Gastroesophageal sphincter (tissue), 4 donors: ENCODE measurements at regions not wholly inside any gene's neighbourhood (a gene's known extent, or its start where the extent isn't known, plus 50 kb on each side); places are given as distances from the start of the nearest gene placed in this dataset.

Experiments
- ATAC-seq: fragments of 150-250 bp; one replicate; pipeline ENCODE4 v1.9.1; 2016; ENCODE audit warnings: mild to moderate bottlenecking, moderate library complexity
- H3K27ac ChIP-seq, 4 donors: fragments of 200-600 bp; sonication (generic) in 3 of 4; 1 replicate in 3 of 4; 2 replicates in 1 of 4; pipeline ENCODE4 v1.5.1; 2016 to 2019
- H3K27me3 ChIP-seq: fragments of 200-600 bp; sonication (generic); one replicate; pipeline ENCODE4 v1.5.1; 2019
- H3K36me3 ChIP-seq, 2 donors: fragments of 200-600 bp; sonication (generic); one replicate each; pipeline ENCODE4 v1.5.1; 2019; ENCODE audit warnings: control low read depth in 1 of 2
- H3K4me1 ChIP-seq, 3 donors: fragments of 200-600 bp; sonication (generic); 1 replicate in 2 of 3; 2 replicates in 1 of 3; pipeline ENCODE4 v1.5.1; 2016 to 2019; ENCODE audit warnings: control low read depth in 2 of 3
- H3K4me3 ChIP-seq, 2 donors: fragments of 200-600 bp; sonication (generic); one replicate each; pipeline ENCODE4 v1.5.1; 2019; ENCODE audit warnings: mild to moderate bottlenecking in 1 of 2, moderate library complexity in 1 of 2
- H3K9me3 ChIP-seq, 3 donors: fragments of 200-600 bp; sonication (generic); one replicate each; pipeline ENCODE4 v1.5.1; 2017 to 2019; ENCODE audit warnings: control low read depth in 2 of 3
- CTCF ChIP-seq, 4 experiments: fragments of 200-600 bp in 2 of 4; fragments of 450-650 bp in 2 of 4; sonication (generic) in 1 of 4; IDR thresholded peaks; one replicate each; pipeline ENCODE4 v1.5.1; 2017 to 2019; ENCODE audit warnings: antibody characterized with exemption in 4 of 4, mild to moderate bottlenecking in 2 of 4, moderate library complexity in 2 of 4
- EP300 ChIP-seq: sonication (generic); formaldehyde crosslinking; IDR thresholded peaks from one replicate; pipeline ENCODE4 v1.6.1; 2017; ENCODE audit warnings: antibody characterized with exemption, mild to moderate bottlenecking
- POLR2A ChIP-seq, 2 donors: fragments of 450-650 bp; IDR thresholded peaks; one replicate each; pipeline ENCODE4 v1.6.1; 2017; ENCODE audit warnings: antibody characterized with exemption in 2 of 2, mild to moderate bottlenecking in 2 of 2, moderate library complexity in 1 of 2
- POLR2AphosphoS5 ChIP-seq: sonication (generic); formaldehyde crosslinking; IDR thresholded peaks from one replicate; pipeline ENCODE4 v1.6.1; 2017; ENCODE audit warnings: antibody characterized with exemption
- WGBS, 2 donors: methylation state at CpG; one replicate each; pipeline ENCODE4 v1.1.5; 2018; ENCODE audit warnings: low coverage in 1 of 2; 5-methylcytosine and 5-hydroxymethylcytosine counted together

- Histone ChIP-seq H3K27me3 (no peaks in the 10 kb centered on the region), H3K9me3 (no peaks in the 10 kb centered on the region), H3K36me3 (no peaks in the 10 kb centered on the region), H3K27ac (peak overlapping the region in 1 of 4 donors; percentile 68), H3K4me3 (no peak overlapping the region), H3K4me1 (peaks cover 0 to 45% (median 7%) of the 10 kb centered on the region in 3 donors)
- no peak for ATAC-seq
- WGBS, 2 donors = 84 to 86% methylated on average over 1 to 6 of the region's 14 CpGs
- TF ChIP-seq POLR2A (IDR thresholded peaks at IDR 0.05) (no peak), POLR2AphosphoS5 (no peak), CTCF (IDR thresholded peaks at IDR 0.05) (no peak), EP300 (no peak)
Observed at GRCh38 chr20:61118429-61119224, 133.4 kb upstream of the CDH4 start.

GRCh38 chr20:61119273-61119672, 132.8 kb upstream of the CDH4 start:
- Histone ChIP-seq H3K9me3 (no peaks in the 10 kb centered on the region), H3K4me1 (peaks cover 0 to 49% (median 7%) of the 10 kb centered on the region in 3 donors), H3K36me3 (no peaks in the 10 kb centered on the region), H3K4me3 (no peak overlapping the region), H3K27ac (no peak overlapping the region), H3K27me3 (no peaks in the 10 kb centered on the region)
- TF ChIP-seq CTCF (IDR thresholded peaks at IDR 0.05) (no peak), EP300 (no peak), POLR2A (IDR thresholded peaks at IDR 0.05) (no peak), POLR2AphosphoS5 (no peak)
- WGBS, 2 donors = 46 to 66% methylated on average over 5 to 9 of the region's 10 CpGs
- ATAC-seq = no peak

- TF ChIP-seq POLR2A (IDR thresholded peaks at IDR 0.05) (no peak), POLR2AphosphoS5 (no peak), EP300 (no peak), CTCF (IDR thresholded peaks at IDR 0.05) (no peak)
- Histone ChIP-seq H3K9me3 (no peaks in the 10 kb centered on the region), H3K27ac (no peak overlapping the region), H3K4me3 (no peak overlapping the region), H3K27me3 (no peaks in the 10 kb centered on the region), H3K36me3 (no peaks in the 10 kb centered on the region), H3K4me1 (peaks cover 0 to 46% (median 7%) of the 10 kb centered on the region in 3 donors)
- 30 to 39% methylated on average over 12 of the region's 12 CpGs for WGBS, 2 donors
- no peak for ATAC-seq
Observed at GRCh38 chr20:61119794-61120410, 132.2 kb upstream of the CDH4 start.

GRCh38 chr20:61120595-61121515, 131.2 kb upstream of the CDH4 start:
- H3K27ac ChIP-seq = no peak overlapping the region
- peak; percentile 17 for ATAC-seq

More at GRCh38 chr20:61120595-61121515, 131.2 kb upstream of the CDH4 start:
- WGBS, 2 donors = 27 to 30% methylated on average over 2 to 6 of the region's 17 CpGs
- Histone ChIP-seq H3K4me3 (no peak overlapping the region), H3K27me3 (no peaks in the 10 kb centered on the region), H3K4me1 (peaks cover 0 to 45% (median 4%) of the 10 kb centered on the region in 3 donors), H3K9me3 (no peaks in the 10 kb centered on the region), H3K36me3 (no peaks in the 10 kb centered on the region)
- no peak for TF ChIP-seq POLR2A (IDR thresholded peaks at IDR 0.05)
- peak in 3 of 4 experiments; percentile 51 to 77 (median 61) for TF ChIP-seq CTCF (IDR thresholded peaks at IDR 0.05)
